HEK293T (cell line): ENCODE measurements at regions not wholly inside any gene's neighbourhood (a gene's known extent, or its start where the extent isn't known, plus 50 kb on each side); places are given as distances from the start of the nearest gene placed in this dataset.

Source experiments
- ELF4 ChIP-seq: fragments of 450-650 bp; IDR thresholded peaks from 2 replicates; pipeline ENCODE4 v1.6.1; 2017; ENCODE audit warnings: antibody characterized with exemption
- SP1 ChIP-seq: fragments of 450-650 bp; IDR thresholded peaks from 2 replicates; pipeline ENCODE4 v1.6.1; 2017

DNA sequence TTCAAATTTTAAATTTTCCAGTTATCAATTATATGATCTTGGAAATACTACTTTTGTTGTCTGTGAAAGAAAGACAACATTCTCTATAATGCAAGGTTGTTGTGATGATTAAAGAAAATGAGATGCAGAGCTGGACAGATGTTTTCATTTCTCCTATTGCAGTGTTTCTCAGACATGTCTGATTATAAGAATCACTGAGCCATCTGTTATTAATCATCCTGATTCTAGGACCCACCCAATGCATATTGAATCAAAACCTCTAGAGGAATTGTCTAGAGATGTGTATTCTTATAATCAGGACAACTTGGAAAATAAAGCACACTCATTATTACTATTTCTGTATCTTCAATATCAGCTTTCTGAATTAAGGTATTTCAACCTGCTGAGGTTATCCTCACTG is 121.1 kb upstream of the ASTN2 start:
- TF ChIP-seq ELF4 = no peak
- no peak for TF ChIP-seq SP1
